HL-60 (cell line): ENCODE measurements at regions not wholly inside any gene's neighbourhood (a gene's known extent, or its start where the extent isn't known, plus 50 kb on each side); places are given as distances from the start of the nearest gene placed in this dataset.

Source experiments
- DNase-seq, 2 experiments: peaks; one replicate each; pipeline ENCODE4 v3.0.0-alpha.2; 2010 to 2020; ENCODE audit warnings: low read depth in 1 of 2, low spot score in 1 of 2
- H3K27ac ChIP-seq: fragments of 250-450 bp; sonication (Bioruptor Pico); replicated peaks from 2 replicates; pipeline ENCODE4 v1.5.1; 2020; ENCODE audit warnings: mild to moderate bottlenecking, moderate library complexity
- H3K27me3 ChIP-seq: fragments of 250-450 bp; sonication (Bioruptor Pico); 2 replicates; pipeline ENCODE4 v1.5.1; 2021; ENCODE audit warnings: mild to moderate bottlenecking, moderate library complexity; ENCODE audit not compliant: insufficient read depth, poor library complexity, severe bottlenecking
- H3K4me3 ChIP-seq: replicated peaks from 2 replicates; pipeline ENCODE4 v1.5.1; 2011; ENCODE audit warnings: mild to moderate bottlenecking, control low read depth, low read length; ENCODE audit not compliant: insufficient read depth
- CTCF ChIP-seq: IDR thresholded peaks from one replicate; pipeline ENCODE4 v1.5.1; 2011; ENCODE audit warnings: low read length, control low read depth, inconsistent platforms; ENCODE audit not compliant: insufficient read depth
- GABPA ChIP-seq: IDR thresholded peaks from 2 replicates; pipeline ENCODE4 v1.6.1; 2012; ENCODE audit warnings: low read depth
- POLR2AphosphoS5 ChIP-seq: IDR thresholded peaks from 2 replicates; pipeline ENCODE4 v1.6.1; 2012; ENCODE audit warnings: low read depth
- REST ChIP-seq: IDR thresholded peaks from 2 replicates; pipeline ENCODE4 v1.6.1; 2012; ENCODE audit warnings: low read depth; ENCODE audit not compliant: insufficient replicate concordance
- SPI1 ChIP-seq: IDR thresholded peaks from 2 replicates; pipeline ENCODE4 v1.6.1; 2012; ENCODE audit warnings: low read depth, mild to moderate bottlenecking, borderline replicate concordance

GRCh38 chr17:77482375-77483127 lies 341.8 kb downstream of the SEC14L1 start:
- Histone ChIP-seq H3K4me3 (no peak overlapping the region), H3K27ac (no peak overlapping the region), H3K27me3 (no peaks in the 10 kb centered on the region)
- TF ChIP-seq SPI1 (no peak), REST (no peak), GABPA (no peak), POLR2AphosphoS5 (no peak), CTCF (no peak)
- no peak for DNase-seq

GRCh38 chr17:77483128-77483598 lies 342.4 kb downstream of the SEC14L1 start:
- Histone ChIP-seq H3K27me3 (no peaks in the 10 kb centered on the region), H3K4me3 (no peak overlapping the region), H3K27ac (no peak overlapping the region)
- DNase-seq, result no peak
- no peak for TF ChIP-seq POLR2AphosphoS5
- TF ChIP-seq CTCF, result no peak
- no peak for TF ChIP-seq GABPA
- no peak for TF ChIP-seq REST
- TF ChIP-seq SPI1, result no peak

GRCh38 chr17:77484111-77484510 lies 343.3 kb downstream of the SEC14L1 start:
- Histone ChIP-seq H3K27me3 (no peaks in the 10 kb centered on the region), H3K4me3 (no peak overlapping the region)
- TF ChIP-seq SPI1 (no peak), POLR2AphosphoS5 (no peak), CTCF (no peak), REST (no peak), GABPA (no peak)

More at GRCh38 chr17:77484111-77484510, 343.3 kb downstream of the SEC14L1 start:
- no peak for DNase-seq
- no peak overlapping the region for H3K27ac ChIP-seq
